Stomach smooth muscle (tissue), 2 donors: ENCODE measurements at regions not wholly inside any gene's neighbourhood (a gene's known extent, or its start where the extent isn't known, plus 50 kb on each side); places are given as distances from the start of the nearest gene placed in this dataset.

Experiments used
- H3K27ac ChIP-seq: one replicate; pipeline ENCODE4 v1.7.0; 2013; ENCODE audit warnings: mild to moderate bottlenecking, low read length, inconsistent platforms
- H3K27me3 ChIP-seq, 2 donors: one replicate each; pipeline ENCODE4 v1.7.0; 2013; ENCODE audit warnings: low read length in 2 of 2; ENCODE audit not compliant: insufficient read depth in 2 of 2, control insufficient read depth in 1 of 2
- H3K36me3 ChIP-seq, 2 donors: one replicate each; pipeline ENCODE4 v1.7.0; 2013; ENCODE audit warnings: low read length in 2 of 2; ENCODE audit not compliant: control insufficient read depth in 2 of 2, insufficient read depth in 2 of 2
- H3K4me1 ChIP-seq: one replicate; pipeline ENCODE4 v1.7.0; 2013; ENCODE audit warnings: low read length; ENCODE audit not compliant: control insufficient read depth, insufficient read depth
- H3K4me3 ChIP-seq, 2 donors: one replicate each; pipeline ENCODE4 v1.7.0; 2013; ENCODE audit warnings: low read length in 2 of 2
- H3K9ac ChIP-seq, 2 donors: one replicate each; pipeline ENCODE4 v1.7.0; 2013; ENCODE audit warnings: low read length in 2 of 2, mild to moderate bottlenecking in 1 of 2
- H3K9me3 ChIP-seq, 2 donors: one replicate each; pipeline ENCODE4 v1.7.0; 2013; ENCODE audit warnings: low read length in 2 of 2; ENCODE audit not compliant: control insufficient read depth in 2 of 2
- donor health status: healthy.
- donor health status: Pancreatic carcinoma.

- H3K4me1 ChIP-seq: no peaks in the 10 kb centered on the region
- no peaks in the 10 kb centered on the region for H3K27me3 ChIP-seq
- no peak overlapping the region for H3K9ac ChIP-seq
- no peak overlapping the region for H3K4me3 ChIP-seq
- no peaks in the 10 kb centered on the region for H3K9me3 ChIP-seq
- no peak overlapping the region for H3K27ac ChIP-seq
- no peaks in the 10 kb centered on the region for H3K36me3 ChIP-seq
Observed at GRCh38 chr9:115495052-115495635, 377.2 kb upstream of the TNC start.

DNA sequence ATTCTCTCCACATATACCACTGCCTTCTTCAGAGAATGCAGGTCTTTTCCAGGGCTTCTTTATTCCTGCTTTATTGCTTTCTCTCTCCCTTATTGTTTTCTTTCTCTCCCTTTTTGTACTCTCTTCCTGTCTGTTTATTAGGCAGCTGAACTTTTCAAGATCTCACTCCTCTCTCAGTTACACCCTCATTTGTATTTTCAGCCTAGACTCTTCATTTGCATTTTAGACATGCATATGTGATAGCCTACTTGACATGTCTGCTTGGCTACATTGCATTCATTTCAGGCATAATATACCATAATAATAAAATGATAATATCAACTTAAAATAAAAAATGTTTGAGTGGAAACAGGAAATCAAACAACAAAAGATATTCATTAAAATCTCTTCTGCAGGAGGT is 377.9 kb upstream of the TNC start:
- no peaks in the 10 kb centered on the region for H3K27me3 ChIP-seq
- no peak overlapping the region for H3K4me3 ChIP-seq
- H3K4me1 ChIP-seq: no peaks in the 10 kb centered on the region
- H3K9me3 ChIP-seq: no peaks in the 10 kb centered on the region
- H3K9ac ChIP-seq: no peak overlapping the region
- H3K36me3 ChIP-seq: no peaks in the 10 kb centered on the region
- H3K27ac ChIP-seq: no peak overlapping the region

- no peaks in the 10 kb centered on the region for H3K27me3 ChIP-seq
Observed at GRCh38 chr9:115498303-115498702, 380.3 kb upstream of the TNC start.

DNA sequence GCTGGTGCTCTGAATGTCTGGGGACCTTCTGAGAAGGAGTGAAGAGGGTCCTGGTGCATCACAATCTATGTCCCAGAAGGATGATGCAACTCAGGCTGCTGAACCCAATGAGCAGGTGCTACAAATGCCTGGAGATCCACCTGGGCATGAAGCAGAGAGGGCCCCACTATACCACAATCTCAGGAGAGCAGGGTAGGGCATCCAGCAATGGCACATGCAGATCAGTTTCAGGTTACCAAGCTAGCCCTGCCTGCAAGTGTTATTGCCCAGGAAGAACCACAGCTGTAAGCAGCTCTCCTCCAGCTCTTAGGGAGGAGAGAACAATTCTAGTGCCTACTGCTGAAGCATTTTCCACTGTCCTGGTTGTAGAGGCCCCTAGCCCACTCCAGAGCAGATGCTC is 389.2 kb upstream of the TNC start:
- no peaks in the 10 kb centered on the region for H3K4me1 ChIP-seq
- H3K36me3 ChIP-seq: no peaks in the 10 kb centered on the region
- H3K27ac ChIP-seq: no peak overlapping the region
- no peak overlapping the region for H3K9ac ChIP-seq
- H3K9me3 ChIP-seq: no peaks in the 10 kb centered on the region
- no peaks in the 10 kb centered on the region for H3K27me3 ChIP-seq
- H3K4me3 ChIP-seq: no peak overlapping the region

More at GRCh38 chr9:115498303-115498702, 380.3 kb upstream of the TNC start:
- no peak overlapping the region for H3K4me3 ChIP-seq
- H3K9ac ChIP-seq: no peak overlapping the region
- H3K9me3 ChIP-seq: no peaks in the 10 kb centered on the region
- no peak overlapping the region for H3K27ac ChIP-seq
- no peaks in the 10 kb centered on the region for H3K4me1 ChIP-seq
- H3K36me3 ChIP-seq: no peaks in the 10 kb centered on the region

DNA sequence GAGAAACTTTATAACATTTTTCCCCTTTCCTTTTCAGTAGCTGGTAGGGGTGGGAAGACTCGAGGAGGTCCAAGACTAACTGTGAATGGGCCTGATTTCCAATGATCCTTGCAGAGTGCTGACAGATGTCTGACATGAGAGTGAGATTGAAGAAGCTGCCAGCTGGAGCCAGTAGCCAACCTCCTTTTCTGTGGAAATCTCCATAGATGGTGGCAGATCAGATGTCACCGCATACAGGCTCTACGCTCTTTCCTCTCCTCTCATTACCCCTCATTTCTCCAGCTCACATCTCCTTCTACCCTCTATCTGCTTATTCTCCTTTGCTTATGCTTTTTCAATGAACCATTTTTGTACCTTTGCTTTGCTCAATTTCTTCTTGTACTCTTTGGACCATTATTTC is 395.2 kb upstream of the TNC start:
- no peaks in the 10 kb centered on the region for H3K4me1 ChIP-seq
- no peaks in the 10 kb centered on the region for H3K9me3 ChIP-seq
- H3K27ac ChIP-seq: no peak overlapping the region
- no peaks in the 10 kb centered on the region for H3K36me3 ChIP-seq
- no peaks in the 10 kb centered on the region for H3K27me3 ChIP-seq
- no peak overlapping the region for H3K9ac ChIP-seq
- H3K4me3 ChIP-seq: no peak overlapping the region

- no peak overlapping the region for H3K27ac ChIP-seq
- H3K36me3 ChIP-seq: no peaks in the 10 kb centered on the region
- H3K27me3 ChIP-seq: no peaks in the 10 kb centered on the region
- no peaks in the 10 kb centered on the region for H3K4me1 ChIP-seq
- H3K9me3 ChIP-seq: no peaks in the 10 kb centered on the region
- H3K9ac ChIP-seq: no peak overlapping the region
- H3K4me3 ChIP-seq: no peak overlapping the region
Observed at GRCh38 chr9:115514454-115514853, 396.5 kb upstream of the TNC start.

- no peaks in the 10 kb centered on the region for H3K9me3 ChIP-seq
- H3K27me3 ChIP-seq: no peaks in the 10 kb centered on the region
- no peaks in the 10 kb centered on the region for H3K4me1 ChIP-seq
- no peaks in the 10 kb centered on the region for H3K36me3 ChIP-seq
- H3K4me3 ChIP-seq: no peak overlapping the region
- no peak overlapping the region for H3K27ac ChIP-seq
- no peak overlapping the region for H3K9ac ChIP-seq
Observed at GRCh38 chr9:115517335-115518075, 399.5 kb upstream of the TNC start.

GRCh38 chr9:115520646-115521045 is 402.7 kb upstream of the TNC start:
- no peaks in the 10 kb centered on the region for H3K27me3 ChIP-seq
- H3K4me3 ChIP-seq: no peak overlapping the region
- no peaks in the 10 kb centered on the region for H3K9me3 ChIP-seq
- peaks cover 11% of the 10 kb centered on the region for H3K4me1 ChIP-seq
- no peaks in the 10 kb centered on the region for H3K36me3 ChIP-seq
- no peak overlapping the region for H3K27ac ChIP-seq
- H3K9ac ChIP-seq: no peak overlapping the region

DNA sequence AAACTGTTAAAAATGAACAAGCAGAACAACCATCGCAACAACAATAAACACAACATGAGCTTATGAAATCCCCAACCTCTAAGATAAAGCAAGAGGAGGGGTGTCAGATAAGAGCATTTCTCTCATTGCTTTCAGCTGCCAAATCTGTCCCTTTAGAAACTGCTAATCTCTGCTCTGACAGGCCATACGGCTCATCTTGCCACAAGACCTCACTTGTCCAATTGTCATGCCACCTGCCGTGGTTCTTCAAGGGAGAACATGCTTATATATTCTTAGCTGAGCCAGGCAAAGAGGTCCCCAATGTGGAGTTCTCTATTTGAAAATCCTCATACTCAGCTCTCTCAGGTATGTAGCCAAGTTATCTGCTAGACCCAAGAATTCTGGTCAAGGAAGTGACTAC is 405.0 kb upstream of the TNC start:
- Histone ChIP-seq H3K27me3 (no peaks in the 10 kb centered on the region), H3K36me3 (no peaks in the 10 kb centered on the region), H3K9me3 (no peaks in the 10 kb centered on the region), H3K4me3 (no peak overlapping the region), H3K4me1 (peaks cover 13% of the 10 kb centered on the region), H3K9ac (no peak overlapping the region), H3K27ac (no peak overlapping the region)

DNA sequence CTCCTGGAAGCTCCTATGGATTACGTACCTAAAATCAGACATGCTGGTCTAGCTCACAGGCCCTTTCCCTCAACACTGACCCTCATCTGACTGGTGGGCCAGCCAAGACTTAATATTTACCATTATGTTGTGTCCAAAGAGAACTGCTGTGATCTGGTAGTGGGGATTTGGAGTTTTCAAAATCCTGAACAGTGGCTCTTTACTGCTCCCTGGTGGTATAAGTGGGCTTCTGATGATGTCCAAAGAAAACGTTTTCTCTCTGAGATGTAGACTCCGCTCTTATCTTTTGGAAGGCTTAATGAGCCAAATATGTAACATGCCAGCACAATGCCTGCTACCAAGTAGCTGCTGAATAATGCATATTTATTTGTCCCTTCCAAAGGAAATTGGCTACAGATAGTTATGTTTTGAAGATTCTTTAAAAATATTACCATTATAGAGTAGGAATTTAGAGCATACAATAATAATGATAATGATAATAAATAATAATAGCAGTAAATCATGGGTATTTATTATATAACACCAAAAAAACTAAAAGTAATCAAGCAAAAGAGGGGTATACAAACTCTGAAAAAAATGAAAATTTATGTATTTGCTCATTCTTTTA is 406.6 kb upstream of the TNC start:
- H3K9ac ChIP-seq: peak overlapping the region; percentile 7 to 22
- H3K27ac ChIP-seq: no peak overlapping the region
- H3K4me1 ChIP-seq: peaks cover 13% of the 10 kb centered on the region
- no peaks in the 10 kb centered on the region for H3K36me3 ChIP-seq
- no peaks in the 10 kb centered on the region for H3K27me3 ChIP-seq
- H3K9me3 ChIP-seq: no peaks in the 10 kb centered on the region
- peak overlapping the region in 1 of 2 donors; percentile 16 for H3K4me3 ChIP-seq
